ENCODE measurements at regions not wholly inside any gene's neighbourhood (a gene's known extent, or its start where the extent isn't known, plus 50 kb on each side); places are given as distances from the start of the nearest gene placed in this dataset.

DNA sequence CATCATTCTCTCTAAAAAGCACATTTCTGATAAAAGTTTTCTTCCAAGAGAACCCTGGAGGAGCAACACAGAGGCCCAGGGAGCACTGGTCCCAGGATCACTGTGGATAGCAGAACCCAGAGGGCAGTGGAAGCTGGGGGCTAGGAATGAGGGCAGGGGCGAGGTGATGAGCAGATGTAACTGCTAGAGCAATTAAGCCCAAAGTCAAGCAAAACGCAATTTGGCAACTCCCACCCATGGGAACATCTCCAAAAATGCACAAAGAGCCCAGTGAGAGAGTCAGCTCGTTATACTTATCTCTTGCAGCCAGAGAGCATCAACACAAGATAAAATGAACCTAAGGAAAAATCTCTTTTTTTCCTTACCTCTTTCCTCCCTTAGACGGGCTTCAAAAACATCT is 284.2 kb downstream of the TBC1D4 start:
- H3K36me3 Mint-ChIP-seq (ENCODE audit: low read depth), result no peaks in the 10 kb centered on the region
- H3K27ac ChIP-seq (ENCODE audit: low read depth), result no peak overlapping the region
- H3K36me3 ChIP-seq (ENCODE audit: insufficient read depth), result no peaks in the 10 kb centered on the region
- no peak for TF ChIP-seq POLR2AphosphoS5 (IDR thresholded peaks at IDR 0.05; ENCODE audit: low read depth)
- TF ChIP-seq EZH2 (IDR thresholded peaks at IDR 0.05; ENCODE audit: low read depth, unreplicated experiment), result no peak
- no peak for TF ChIP-seq ZNF114 (CRISPR knock-in tag; IDR thresholded peaks at IDR 0.05)
- TF ChIP-seq STAT1 (IDR thresholded peaks at IDR 0.05; ENCODE audit: unreplicated experiment), result no peak
- no peak for TF ChIP-seq JUNB (IDR thresholded peaks at IDR 0.05; ENCODE audit: unreplicated experiment)
- TF ChIP-seq, protein P1, sequence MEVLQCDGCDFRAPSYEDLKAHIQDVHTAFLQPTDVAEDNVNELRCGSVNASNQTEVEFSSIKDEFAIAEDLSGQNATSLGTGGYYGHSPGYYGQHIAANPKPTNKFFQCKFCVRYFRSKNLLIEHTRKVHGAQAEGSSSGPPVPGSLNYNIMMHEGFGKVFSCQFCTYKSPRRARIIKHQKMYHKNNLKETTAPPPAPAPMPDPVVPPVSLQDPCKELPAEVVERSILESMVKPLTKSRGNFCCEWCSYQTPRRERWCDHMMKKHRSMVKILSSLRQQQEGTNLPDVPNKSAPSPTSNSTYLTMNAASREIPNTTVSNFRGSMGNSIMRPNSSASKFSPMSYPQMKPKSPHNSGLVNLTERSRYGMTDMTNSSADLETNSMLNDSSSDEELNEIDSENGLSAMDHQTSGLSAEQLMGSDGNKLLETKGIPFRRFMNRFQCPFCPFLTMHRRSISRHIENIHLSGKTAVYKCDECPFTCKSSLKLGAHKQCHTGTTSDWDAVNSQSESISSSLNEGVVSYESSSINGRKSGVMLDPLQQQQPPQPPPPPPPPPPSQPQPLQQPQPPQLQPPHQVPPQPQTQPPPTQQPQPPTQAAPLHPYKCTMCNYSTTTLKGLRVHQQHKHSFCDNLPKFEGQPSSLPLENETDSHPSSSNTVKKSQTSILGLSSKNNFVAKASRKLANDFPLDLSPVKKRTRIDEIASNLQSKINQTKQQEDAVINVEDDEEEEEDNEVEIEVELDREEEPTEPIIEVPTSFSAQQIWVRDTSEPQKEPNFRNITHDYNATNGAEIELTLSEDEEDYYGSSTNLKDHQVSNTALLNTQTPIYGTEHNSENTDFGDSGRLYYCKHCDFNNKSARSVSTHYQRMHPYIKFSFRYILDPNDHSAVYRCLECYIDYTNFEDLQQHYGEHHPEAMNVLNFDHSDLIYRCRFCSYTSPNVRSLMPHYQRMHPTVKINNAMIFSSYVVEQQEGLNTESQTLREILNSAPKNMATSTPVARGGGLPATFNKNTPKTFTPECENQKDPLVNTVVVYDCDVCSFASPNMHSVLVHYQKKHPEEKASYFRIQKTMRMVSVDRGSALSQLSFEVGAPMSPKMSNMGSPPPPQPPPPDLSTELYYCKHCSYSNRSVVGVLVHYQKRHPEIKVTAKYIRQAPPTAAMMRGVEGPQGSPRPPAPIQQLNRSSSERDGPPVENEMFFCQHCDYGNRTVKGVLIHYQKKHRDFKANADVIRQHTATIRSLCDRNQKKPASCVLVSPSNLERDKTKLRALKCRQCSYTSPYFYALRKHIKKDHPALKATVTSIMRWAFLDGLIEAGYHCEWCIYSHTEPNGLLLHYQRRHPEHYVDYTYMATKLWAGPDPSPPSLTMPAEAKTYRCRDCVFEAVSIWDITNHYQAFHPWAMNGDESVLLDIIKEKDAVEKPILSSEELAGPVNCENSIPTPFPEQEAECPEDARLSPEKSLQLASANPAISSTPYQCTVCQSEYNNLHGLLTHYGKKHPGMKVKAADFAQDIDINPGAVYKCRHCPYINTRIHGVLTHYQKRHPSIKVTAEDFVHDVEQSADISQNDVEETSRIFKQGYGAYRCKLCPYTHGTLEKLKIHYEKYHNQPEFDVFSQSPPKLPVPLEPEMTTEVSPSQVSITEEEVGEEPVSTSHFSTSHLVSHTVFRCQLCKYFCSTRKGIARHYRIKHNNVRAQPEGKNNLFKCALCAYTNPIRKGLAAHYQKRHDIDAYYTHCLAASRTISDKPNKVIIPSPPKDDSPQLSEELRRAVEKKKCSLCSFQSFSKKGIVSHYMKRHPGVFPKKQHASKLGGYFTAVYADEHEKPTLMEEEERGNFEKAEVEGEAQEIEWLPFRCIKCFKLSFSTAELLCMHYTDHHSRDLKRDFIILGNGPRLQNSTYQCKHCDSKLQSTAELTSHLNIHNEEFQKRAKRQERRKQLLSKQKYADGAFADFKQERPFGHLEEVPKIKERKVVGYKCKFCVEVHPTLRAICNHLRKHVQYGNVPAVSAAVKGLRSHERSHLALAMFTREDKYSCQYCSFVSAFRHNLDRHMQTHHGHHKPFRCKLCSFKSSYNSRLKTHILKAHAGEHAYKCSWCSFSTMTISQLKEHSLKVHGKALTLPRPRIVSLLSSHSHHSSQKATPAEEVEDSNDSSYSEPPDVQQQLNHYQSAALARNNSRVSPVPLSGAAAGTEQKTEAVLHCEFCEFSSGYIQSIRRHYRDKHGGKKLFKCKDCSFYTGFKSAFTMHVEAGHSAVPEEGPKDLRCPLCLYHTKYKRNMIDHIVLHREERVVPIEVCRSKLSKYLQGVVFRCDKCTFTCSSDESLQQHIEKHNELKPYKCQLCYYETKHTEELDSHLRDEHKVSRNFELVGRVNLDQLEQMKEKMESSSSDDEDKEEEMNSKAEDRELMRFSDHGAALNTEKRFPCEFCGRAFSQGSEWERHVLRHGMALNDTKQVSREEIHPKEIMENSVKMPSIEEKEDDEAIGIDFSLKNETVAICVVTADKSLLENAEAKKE (CRISPR knock-in tag; IDR thresholded peaks at IDR 0.05), result no peak
- no peak for TF ChIP-seq ZNF331 (CRISPR knock-in tag; IDR thresholded peaks at IDR 0.05; ENCODE audit: low read depth)
- TF ChIP-seq, protein P2, sequence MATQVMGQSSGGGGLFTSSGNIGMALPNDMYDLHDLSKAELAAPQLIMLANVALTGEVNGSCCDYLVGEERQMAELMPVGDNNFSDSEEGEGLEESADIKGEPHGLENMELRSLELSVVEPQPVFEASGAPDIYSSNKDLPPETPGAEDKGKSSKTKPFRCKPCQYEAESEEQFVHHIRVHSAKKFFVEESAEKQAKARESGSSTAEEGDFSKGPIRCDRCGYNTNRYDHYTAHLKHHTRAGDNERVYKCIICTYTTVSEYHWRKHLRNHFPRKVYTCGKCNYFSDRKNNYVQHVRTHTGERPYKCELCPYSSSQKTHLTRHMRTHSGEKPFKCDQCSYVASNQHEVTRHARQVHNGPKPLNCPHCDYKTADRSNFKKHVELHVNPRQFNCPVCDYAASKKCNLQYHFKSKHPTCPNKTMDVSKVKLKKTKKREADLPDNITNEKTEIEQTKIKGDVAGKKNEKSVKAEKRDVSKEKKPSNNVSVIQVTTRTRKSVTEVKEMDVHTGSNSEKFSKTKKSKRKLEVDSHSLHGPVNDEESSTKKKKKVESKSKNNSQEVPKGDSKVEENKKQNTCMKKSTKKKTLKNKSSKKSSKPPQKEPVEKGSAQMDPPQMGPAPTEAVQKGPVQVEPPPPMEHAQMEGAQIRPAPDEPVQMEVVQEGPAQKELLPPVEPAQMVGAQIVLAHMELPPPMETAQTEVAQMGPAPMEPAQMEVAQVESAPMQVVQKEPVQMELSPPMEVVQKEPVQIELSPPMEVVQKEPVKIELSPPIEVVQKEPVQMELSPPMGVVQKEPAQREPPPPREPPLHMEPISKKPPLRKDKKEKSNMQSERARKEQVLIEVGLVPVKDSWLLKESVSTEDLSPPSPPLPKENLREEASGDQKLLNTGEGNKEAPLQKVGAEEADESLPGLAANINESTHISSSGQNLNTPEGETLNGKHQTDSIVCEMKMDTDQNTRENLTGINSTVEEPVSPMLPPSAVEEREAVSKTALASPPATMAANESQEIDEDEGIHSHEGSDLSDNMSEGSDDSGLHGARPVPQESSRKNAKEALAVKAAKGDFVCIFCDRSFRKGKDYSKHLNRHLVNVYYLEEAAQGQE (IDR thresholded peaks at IDR 0.05; ENCODE audit: unreplicated experiment), result no peak
- TF ChIP-seq, protein P3, sequence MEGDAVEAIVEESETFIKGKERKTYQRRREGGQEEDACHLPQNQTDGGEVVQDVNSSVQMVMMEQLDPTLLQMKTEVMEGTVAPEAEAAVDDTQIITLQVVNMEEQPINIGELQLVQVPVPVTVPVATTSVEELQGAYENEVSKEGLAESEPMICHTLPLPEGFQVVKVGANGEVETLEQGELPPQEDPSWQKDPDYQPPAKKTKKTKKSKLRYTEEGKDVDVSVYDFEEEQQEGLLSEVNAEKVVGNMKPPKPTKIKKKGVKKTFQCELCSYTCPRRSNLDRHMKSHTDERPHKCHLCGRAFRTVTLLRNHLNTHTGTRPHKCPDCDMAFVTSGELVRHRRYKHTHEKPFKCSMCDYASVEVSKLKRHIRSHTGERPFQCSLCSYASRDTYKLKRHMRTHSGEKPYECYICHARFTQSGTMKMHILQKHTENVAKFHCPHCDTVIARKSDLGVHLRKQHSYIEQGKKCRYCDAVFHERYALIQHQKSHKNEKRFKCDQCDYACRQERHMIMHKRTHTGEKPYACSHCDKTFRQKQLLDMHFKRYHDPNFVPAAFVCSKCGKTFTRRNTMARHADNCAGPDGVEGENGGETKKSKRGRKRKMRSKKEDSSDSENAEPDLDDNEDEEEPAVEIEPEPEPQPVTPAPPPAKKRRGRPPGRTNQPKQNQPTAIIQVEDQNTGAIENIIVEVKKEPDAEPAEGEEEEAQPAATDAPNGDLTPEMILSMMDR (conservative IDR thresholded peaks at IDR 0.05; ENCODE audit: low read depth in 2 of 2), result no peak
- TF ChIP-seq CREB1 (CRISPR knock-in tag; IDR thresholded peaks at IDR 0.05; ENCODE audit: low read depth), result no peak
- TF ChIP-seq EZH2phosphoT487 (IDR thresholded peaks at IDR 0.05; ENCODE audit: unreplicated experiment), result no peak
- TF ChIP-seq, protein P4, sequence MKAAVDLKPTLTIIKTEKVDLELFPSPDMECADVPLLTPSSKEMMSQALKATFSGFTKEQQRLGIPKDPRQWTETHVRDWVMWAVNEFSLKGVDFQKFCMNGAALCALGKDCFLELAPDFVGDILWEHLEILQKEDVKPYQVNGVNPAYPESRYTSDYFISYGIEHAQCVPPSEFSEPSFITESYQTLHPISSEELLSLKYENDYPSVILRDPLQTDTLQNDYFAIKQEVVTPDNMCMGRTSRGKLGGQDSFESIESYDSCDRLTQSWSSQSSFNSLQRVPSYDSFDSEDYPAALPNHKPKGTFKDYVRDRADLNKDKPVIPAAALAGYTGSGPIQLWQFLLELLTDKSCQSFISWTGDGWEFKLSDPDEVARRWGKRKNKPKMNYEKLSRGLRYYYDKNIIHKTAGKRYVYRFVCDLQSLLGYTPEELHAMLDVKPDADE (IDR thresholded peaks at IDR 0.05), result no peak
- no peak for TF ChIP-seq NANOG (IDR thresholded peaks at IDR 0.05; ENCODE audit: borderline replicate concordance)
- no peak overlapping the region for H3K27ac Mint-ChIP-seq
- no peaks in the 10 kb centered on the region for H3K4me1 ChIP-seq (ENCODE audit: insufficient read depth)
- H3K9me3 Mint-ChIP-seq, result no peaks in the 10 kb centered on the region
- no peaks in the 10 kb centered on the region for H3K27me3 ChIP-seq (ENCODE audit: insufficient read depth)
- H3K4me1 Mint-ChIP-seq, result peaks cover 10% of the 10 kb centered on the region; the same call in 2 of the 3 replicates
- H3F3A ChIP-seq (replicated peaks; ENCODE audit: low read depth), result no peaks in the 10 kb centered on the region
- no peak overlapping the region for H2AFZ ChIP-seq
- H3K4me3 ChIP-seq, result no peak overlapping the region
- no peaks in the 10 kb centered on the region for H4K20me1 ChIP-seq (replicated peaks; ENCODE audit: insufficient read depth)
- H3K4me2 ChIP-seq, result no peak overlapping the region
- H3K4me3 Mint-ChIP-seq, result no peak overlapping the region
- no peaks in the 10 kb centered on the region for H3K79me2 ChIP-seq (replicated peaks; ENCODE audit: insufficient read depth)
- DNase-seq (ENCODE audit: low spot score) (no peak), ATAC-seq (no peak)
- no peaks in the 10 kb centered on the region for H3K9me2 ChIP-seq (ENCODE audit: insufficient read depth)
- H3K27me3 Mint-ChIP-seq (ENCODE audit: insufficient read depth, low read depth, poor library complexity), result no peaks in the 10 kb centered on the region
